ENCODE measurements at regions not wholly inside any gene's neighbourhood (a gene's known extent, or its start where the extent isn't known, plus 50 kb on each side); places are given as distances from the start of the nearest gene placed in this dataset.

DNA sequence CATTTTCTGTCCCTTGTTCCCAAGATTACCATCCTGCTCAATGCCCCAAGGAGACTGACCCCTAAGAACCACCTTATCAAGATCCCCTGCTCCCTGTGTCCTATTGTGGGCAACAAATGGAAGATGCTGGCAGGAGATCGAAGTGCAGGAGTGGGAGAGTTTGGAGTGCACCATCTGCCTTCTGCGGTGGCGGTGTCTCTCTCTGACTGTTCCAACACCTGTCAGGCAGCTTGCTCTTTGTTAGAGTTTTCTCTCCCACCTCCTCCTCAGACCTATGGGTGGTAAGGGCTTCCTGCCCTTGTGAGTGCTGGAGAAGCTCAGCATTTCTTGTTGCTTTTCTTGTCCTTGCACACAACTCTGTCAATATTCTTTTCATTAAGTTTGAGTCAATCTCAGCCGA, 64.1 kb upstream of the SPHKAP start:
- TF ChIP-seq FOXA1 (IDR thresholded peaks at IDR 0.05): no peak
- TF ChIP-seq FOXA2 (IDR thresholded peaks at IDR 0.05): no peak
- no peak for TF ChIP-seq YY1 (IDR thresholded peaks at IDR 0.05)
- TF ChIP-seq, protein P1, sequence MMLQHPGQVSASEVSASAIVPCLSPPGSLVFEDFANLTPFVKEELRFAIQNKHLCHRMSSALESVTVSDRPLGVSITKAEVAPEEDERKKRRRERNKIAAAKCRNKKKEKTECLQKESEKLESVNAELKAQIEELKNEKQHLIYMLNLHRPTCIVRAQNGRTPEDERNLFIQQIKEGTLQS (IDR thresholded peaks at IDR 0.05): no peak
- no peak for TF ChIP-seq EGR1 (IDR thresholded peaks at IDR 0.05; ENCODE audit: low read depth in 2 of 2)
- TF ChIP-seq, protein P2, sequence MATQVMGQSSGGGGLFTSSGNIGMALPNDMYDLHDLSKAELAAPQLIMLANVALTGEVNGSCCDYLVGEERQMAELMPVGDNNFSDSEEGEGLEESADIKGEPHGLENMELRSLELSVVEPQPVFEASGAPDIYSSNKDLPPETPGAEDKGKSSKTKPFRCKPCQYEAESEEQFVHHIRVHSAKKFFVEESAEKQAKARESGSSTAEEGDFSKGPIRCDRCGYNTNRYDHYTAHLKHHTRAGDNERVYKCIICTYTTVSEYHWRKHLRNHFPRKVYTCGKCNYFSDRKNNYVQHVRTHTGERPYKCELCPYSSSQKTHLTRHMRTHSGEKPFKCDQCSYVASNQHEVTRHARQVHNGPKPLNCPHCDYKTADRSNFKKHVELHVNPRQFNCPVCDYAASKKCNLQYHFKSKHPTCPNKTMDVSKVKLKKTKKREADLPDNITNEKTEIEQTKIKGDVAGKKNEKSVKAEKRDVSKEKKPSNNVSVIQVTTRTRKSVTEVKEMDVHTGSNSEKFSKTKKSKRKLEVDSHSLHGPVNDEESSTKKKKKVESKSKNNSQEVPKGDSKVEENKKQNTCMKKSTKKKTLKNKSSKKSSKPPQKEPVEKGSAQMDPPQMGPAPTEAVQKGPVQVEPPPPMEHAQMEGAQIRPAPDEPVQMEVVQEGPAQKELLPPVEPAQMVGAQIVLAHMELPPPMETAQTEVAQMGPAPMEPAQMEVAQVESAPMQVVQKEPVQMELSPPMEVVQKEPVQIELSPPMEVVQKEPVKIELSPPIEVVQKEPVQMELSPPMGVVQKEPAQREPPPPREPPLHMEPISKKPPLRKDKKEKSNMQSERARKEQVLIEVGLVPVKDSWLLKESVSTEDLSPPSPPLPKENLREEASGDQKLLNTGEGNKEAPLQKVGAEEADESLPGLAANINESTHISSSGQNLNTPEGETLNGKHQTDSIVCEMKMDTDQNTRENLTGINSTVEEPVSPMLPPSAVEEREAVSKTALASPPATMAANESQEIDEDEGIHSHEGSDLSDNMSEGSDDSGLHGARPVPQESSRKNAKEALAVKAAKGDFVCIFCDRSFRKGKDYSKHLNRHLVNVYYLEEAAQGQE (IDR thresholded peaks at IDR 0.05): no peak
- TF ChIP-seq, protein P3, sequence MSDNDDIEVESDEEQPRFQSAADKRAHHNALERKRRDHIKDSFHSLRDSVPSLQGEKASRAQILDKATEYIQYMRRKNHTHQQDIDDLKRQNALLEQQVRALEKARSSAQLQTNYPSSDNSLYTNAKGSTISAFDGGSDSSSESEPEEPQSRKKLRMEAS (IDR thresholded peaks at IDR 0.05): no peak
- TF ChIP-seq SP1 (IDR thresholded peaks at IDR 0.05): no peak
- TF ChIP-seq JUND (IDR thresholded peaks at IDR 0.05): no peak
- TF ChIP-seq RAD21 (IDR thresholded peaks at IDR 0.05): no peak
- TF ChIP-seq GABPA (IDR thresholded peaks at IDR 0.05 in 1 of 2, conservative IDR thresholded peaks at IDR 0.05 in 1 of 2): no peak
- no peak for TF ChIP-seq TAF1 (conservative IDR thresholded peaks at IDR 0.05)
- TF ChIP-seq, protein P4, sequence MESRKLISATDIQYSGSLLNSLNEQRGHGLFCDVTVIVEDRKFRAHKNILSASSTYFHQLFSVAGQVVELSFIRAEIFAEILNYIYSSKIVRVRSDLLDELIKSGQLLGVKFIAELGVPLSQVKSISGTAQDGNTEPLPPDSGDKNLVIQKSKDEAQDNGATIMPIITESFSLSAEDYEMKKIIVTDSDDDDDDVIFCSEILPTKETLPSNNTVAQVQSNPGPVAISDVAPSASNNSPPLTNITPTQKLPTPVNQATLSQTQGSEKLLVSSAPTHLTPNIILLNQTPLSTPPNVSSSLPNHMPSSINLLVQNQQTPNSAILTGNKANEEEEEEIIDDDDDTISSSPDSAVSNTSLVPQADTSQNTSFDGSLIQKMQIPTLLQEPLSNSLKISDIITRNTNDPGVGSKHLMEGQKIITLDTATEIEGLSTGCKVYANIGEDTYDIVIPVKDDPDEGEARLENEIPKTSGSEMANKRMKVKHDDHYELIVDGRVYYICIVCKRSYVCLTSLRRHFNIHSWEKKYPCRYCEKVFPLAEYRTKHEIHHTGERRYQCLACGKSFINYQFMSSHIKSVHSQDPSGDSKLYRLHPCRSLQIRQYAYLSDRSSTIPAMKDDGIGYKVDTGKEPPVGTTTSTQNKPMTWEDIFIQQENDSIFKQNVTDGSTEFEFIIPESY (IDR thresholded peaks at IDR 0.05): no peak
- no peak for TF ChIP-seq HNF4A (conservative IDR thresholded peaks at IDR 0.05)
- TF ChIP-seq NR2F2 (IDR thresholded peaks at IDR 0.05): no peak
- no peak for TF ChIP-seq RXRA (IDR thresholded peaks at IDR 0.05)
- TF ChIP-seq, protein P5, sequence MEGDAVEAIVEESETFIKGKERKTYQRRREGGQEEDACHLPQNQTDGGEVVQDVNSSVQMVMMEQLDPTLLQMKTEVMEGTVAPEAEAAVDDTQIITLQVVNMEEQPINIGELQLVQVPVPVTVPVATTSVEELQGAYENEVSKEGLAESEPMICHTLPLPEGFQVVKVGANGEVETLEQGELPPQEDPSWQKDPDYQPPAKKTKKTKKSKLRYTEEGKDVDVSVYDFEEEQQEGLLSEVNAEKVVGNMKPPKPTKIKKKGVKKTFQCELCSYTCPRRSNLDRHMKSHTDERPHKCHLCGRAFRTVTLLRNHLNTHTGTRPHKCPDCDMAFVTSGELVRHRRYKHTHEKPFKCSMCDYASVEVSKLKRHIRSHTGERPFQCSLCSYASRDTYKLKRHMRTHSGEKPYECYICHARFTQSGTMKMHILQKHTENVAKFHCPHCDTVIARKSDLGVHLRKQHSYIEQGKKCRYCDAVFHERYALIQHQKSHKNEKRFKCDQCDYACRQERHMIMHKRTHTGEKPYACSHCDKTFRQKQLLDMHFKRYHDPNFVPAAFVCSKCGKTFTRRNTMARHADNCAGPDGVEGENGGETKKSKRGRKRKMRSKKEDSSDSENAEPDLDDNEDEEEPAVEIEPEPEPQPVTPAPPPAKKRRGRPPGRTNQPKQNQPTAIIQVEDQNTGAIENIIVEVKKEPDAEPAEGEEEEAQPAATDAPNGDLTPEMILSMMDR (IDR thresholded peaks at IDR 0.05; ENCODE audit: low read depth, low read length, missing input control): no peak
- no peak for TF ChIP-seq HNF4G (IDR thresholded peaks at IDR 0.05)
- no peaks in the 10 kb centered on the region for H3K9me3 ChIP-seq (ENCODE audit: control insufficient read depth in 4 of 4, low read length in 3 of 4)
- DNase-seq (ENCODE audit: low spot score): no peak
- H3K27ac ChIP-seq (ENCODE audit: low read depth in 1 of 2, low read length in 2 of 2): no peak overlapping the region
- no peak overlapping the region for H3K4me3 ChIP-seq (ENCODE audit: low read depth in 1 of 3, low read length in 3 of 3)
- H3K36me3 ChIP-seq (ENCODE audit: control insufficient read depth in 4 of 4, insufficient read depth in 3 of 4, low read depth in 1 of 4, low read length in 3 of 4): no peaks in the 10 kb centered on the region
- no peaks in the 10 kb centered on the region for H3K27me3 ChIP-seq (ENCODE audit: control insufficient read depth in 4 of 4, insufficient read depth in 4 of 4, low read length in 3 of 4)
- H3K9ac ChIP-seq (ENCODE audit: low read depth in 1 of 2, low read length in 2 of 2): no peak overlapping the region
- 78% methylated on average over 4 of the region's 4 CpGs for WGBS
- H3K4me1 ChIP-seq (ENCODE audit: control insufficient read depth in 4 of 4, insufficient read depth in 4 of 4, low read length in 3 of 4): no peaks in the 10 kb centered on the region

Data from liver (tissue), 8 donors.